Coronary artery (tissue), 2 donors: ENCODE measurements at regions not wholly inside any gene's neighbourhood (a gene's known extent, or its start where the extent isn't known, plus 50 kb on each side); places are given as distances from the start of the nearest gene placed in this dataset.

ENCODE experiments used
- DNase-seq: peaks from one replicate; pipeline ENCODE4 v3.0.0-alpha.2; 2017; ENCODE audit warnings: low spot score
- H3K27ac ChIP-seq, 2 donors: fragments of 200-600 bp; sonication (generic); one replicate each; pipeline ENCODE4 v1.5.1; 2016 to 2019
- H3K4me3 ChIP-seq: fragments of 200-600 bp; sonication (generic); 2 replicates; pipeline ENCODE4 v1.5.1; 2016; ENCODE audit warnings: mild to moderate bottlenecking, moderate library complexity
- TF ChIP-seq, protein P1 (sequence below): fragments of 200-600 bp; sonication (generic); IDR thresholded peaks from one replicate; pipeline ENCODE4 v1.5.1; 2019; ENCODE audit warnings: antibody characterized with exemption

DNA sequence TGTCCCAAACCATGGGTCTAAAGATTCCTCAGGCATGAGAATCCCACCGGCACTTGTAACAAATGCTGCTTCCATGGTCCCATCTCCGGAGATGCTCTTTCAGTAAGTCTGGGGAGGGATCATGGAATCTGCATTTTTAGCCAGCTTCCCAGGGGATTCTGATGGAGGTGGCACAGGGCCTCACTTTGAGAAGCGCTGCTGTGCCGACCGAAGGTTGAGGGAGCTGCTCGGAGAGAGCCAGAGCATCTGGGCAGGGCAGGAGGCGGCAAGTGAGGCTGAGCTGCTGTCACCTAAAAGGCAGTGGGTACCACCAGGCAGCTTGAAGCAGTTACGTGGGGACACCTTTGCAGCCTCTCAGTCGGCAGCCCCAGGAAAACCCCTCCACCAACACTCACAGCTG, 100.2 kb upstream of the CDYL start:
- TF ChIP-seq, protein P1, sequence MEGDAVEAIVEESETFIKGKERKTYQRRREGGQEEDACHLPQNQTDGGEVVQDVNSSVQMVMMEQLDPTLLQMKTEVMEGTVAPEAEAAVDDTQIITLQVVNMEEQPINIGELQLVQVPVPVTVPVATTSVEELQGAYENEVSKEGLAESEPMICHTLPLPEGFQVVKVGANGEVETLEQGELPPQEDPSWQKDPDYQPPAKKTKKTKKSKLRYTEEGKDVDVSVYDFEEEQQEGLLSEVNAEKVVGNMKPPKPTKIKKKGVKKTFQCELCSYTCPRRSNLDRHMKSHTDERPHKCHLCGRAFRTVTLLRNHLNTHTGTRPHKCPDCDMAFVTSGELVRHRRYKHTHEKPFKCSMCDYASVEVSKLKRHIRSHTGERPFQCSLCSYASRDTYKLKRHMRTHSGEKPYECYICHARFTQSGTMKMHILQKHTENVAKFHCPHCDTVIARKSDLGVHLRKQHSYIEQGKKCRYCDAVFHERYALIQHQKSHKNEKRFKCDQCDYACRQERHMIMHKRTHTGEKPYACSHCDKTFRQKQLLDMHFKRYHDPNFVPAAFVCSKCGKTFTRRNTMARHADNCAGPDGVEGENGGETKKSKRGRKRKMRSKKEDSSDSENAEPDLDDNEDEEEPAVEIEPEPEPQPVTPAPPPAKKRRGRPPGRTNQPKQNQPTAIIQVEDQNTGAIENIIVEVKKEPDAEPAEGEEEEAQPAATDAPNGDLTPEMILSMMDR, result no peak
- no peak for DNase-seq
- Histone ChIP-seq H3K27ac (no peak overlapping the region), H3K4me3 (no peak overlapping the region)

DNA sequence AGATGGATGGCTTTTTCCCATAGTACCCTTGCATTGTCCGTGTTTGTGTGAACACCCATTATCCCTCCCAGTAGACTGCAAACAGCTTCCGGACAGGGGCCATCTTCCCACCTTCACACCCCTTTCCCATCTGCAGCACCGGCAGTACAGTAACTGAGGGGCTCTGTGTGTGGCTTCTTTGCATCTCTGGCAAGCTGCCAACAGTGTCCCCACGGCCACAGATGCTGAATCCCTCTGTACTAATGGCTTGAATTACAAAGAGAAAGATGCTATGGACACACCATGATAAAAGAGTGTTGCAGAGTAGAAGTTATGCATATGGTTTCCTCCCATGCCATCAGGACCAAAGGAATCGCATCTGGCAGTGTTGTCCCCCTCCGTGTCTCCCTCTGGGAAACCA, 101.1 kb upstream of the CDYL start:
- TF ChIP-seq, protein P1, result no peak
- Histone ChIP-seq H3K27ac (no peak overlapping the region), H3K4me3 (no peak overlapping the region)
- DNase-seq, result no peak

DNA sequence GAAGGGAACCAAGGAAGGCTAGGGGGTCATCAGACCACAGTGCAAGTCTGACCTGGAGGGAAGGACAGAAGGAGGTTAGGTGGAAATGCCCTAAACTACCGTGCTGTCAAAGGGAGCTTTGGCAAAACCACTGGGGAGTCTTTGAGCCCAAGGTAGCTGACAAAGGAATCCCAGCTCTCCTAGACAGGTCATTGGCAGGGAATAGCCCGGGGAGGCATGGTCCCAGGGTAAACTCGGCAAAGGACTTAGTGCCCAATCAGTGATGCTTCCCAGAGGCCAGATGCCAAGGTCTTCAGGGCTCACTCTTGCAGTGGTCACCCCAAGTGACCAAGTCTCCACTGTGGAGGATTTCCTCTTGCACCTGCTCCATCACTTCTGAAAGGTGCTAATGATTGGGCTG, 102.3 kb upstream of the CDYL start:
- H3K27ac ChIP-seq, result no peak overlapping the region
- no peak for DNase-seq
- no peak overlapping the region for H3K4me3 ChIP-seq
- TF ChIP-seq, protein P1, result no peak

DNA sequence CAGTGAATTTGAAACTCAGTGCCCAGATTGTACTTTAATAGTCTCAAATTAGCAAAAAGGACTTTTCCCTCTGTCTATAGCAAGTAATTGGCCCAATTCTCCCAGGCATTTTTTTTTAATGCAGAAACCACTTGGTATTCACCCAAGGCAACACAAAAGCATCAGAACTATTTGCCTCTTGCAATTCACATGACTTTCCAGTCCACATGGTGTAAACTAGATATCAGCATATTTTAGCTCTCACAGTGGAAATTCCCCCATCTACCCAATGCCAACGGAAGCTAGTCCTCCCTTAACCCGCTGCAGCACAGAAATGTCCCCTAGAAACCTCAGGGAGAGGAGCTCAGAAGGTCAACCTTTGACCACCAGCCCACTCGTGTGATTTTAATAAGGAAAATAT, 103.4 kb upstream of the CDYL start:
- H3K4me3 ChIP-seq, result no peak overlapping the region
- TF ChIP-seq, protein P1, result no peak
- no peak for DNase-seq
- no peak overlapping the region for H3K27ac ChIP-seq

DNA sequence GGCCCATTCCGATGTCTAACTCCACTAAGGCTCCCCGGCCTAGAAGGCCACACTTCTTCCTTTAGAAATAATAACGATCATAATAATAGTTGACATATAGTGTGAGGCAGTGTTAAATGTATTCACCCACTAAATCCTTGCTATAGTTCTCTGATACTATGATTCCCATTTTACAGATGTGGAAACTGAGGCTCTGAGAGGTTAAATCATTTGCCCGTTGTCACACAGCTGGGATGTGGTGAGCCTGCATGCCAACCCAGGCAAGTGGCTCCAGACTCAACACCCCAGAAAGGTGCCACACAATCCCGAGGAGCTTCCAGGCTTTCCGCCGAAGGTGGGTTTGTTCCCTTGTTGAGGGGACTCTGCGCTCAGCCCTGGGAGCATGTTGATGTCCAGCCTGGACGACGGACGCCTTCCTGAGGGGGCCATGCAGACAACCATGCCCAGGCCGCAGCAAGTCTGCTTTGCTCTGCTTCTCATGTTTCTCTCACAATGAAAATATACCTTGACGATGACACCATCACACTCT, 104.6 kb upstream of the CDYL start:
- Histone ChIP-seq H3K4me3 (no peak overlapping the region), H3K27ac (no peak overlapping the region)
- DNase-seq, result no peak
- TF ChIP-seq, protein P1, result no peak

DNA sequence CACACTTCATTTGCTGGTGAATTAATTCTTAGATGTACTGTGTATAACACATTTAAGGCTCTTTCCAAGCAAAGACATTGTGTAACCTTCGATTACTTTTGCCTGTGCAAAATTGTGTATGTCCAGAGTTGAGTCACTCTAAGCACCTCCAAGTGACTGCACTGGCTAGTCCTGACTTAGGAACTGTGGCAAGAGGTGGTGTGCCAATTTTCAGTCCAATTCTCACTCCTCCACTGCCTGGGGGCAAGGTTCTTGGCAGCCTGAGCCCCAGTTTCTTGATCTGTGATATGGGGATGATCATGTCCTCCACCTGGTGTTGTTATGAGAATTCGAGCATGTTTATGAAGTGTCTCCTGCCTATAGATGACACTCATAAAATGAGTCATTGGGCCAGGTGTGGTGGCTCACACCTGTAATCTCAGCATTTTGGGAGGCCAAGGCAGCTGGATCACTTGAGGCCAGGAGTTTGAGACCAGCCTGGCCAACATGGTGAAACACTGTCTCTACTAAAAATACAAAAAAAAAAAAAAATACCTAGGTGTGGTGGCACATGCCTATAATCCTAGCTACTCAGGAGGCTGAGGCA, 105.3 kb upstream of the CDYL start:
- no peak overlapping the region for H3K27ac ChIP-seq
- TF ChIP-seq, protein P1, result no peak
- DNase-seq, result no peak
- H3K4me3 ChIP-seq, result no peak overlapping the region

DNA sequence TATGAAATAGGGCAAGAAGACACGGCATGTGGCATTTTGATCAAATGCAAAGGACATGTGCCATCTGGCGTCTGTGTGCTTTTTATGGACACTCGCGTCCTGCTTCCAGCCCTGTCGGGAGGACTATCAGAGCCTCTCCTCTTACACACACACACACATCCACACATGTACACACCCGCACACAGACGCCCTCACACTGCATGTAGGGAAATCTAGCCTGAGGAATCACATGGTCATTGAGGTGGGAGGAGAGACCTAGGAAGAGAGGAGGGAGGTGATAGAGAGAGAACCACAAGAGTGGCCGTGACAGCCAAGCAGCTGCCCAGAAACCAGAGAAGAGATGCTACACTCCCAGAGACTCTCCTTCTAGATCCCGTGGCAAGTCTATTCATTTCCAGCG, 105.9 kb upstream of the CDYL start:
- no peak overlapping the region for H3K4me3 ChIP-seq
- DNase-seq, result no peak
- TF ChIP-seq, protein P1, result no peak
- H3K27ac ChIP-seq, result no peak overlapping the region
